Fibroblast of mammary gland (primary cell): ENCODE measurements at regions not wholly inside any gene's neighbourhood (a gene's known extent, or its start where the extent isn't known, plus 50 kb on each side); places are given as distances from the start of the nearest gene placed in this dataset.

Experiments
- DNase-seq: peaks from one replicate; pipeline ENCODE4 v3.0.0-alpha.2; 2010; ENCODE audit warnings: low read depth
- H3K4me3 ChIP-seq: 2 replicates; pipeline ENCODE4 v1.5.1; 2011; ENCODE audit warnings: low read depth, mild to moderate bottlenecking, low read length, moderate library complexity; ENCODE audit not compliant: control insufficient read depth
- TF ChIP-seq, protein P1 (sequence below): conservative IDR thresholded peaks from 2 replicates; pipeline ENCODE4 v1.5.1; 2011; ENCODE audit warnings: low read depth, low read length, inconsistent platforms; ENCODE audit not compliant: control insufficient read depth, insufficient read depth

DNA sequence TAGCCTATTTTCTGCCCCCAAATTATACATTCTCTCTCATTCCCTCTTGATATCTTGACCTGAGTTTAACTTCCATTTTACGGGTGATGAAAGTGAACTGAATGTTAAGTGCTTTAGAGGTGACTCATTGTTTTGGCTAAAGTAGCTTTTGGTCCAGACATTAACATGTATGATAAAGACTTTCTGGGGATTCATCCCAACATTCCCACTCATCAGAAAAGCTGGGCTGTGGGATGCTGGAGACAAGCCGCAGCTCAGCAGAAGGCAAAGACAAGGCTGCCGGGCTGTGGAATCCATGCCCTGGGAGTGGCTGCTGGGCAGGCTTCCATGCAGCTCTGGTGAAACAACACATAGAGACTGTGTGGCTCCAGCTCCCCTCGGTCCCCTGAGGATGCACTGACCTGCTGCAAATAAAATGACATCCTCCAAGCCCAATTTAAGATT lies 89.9 kb upstream of the SYNDIG1 start:
- H3K4me3 ChIP-seq, result no peak overlapping the region
- TF ChIP-seq, protein P1, sequence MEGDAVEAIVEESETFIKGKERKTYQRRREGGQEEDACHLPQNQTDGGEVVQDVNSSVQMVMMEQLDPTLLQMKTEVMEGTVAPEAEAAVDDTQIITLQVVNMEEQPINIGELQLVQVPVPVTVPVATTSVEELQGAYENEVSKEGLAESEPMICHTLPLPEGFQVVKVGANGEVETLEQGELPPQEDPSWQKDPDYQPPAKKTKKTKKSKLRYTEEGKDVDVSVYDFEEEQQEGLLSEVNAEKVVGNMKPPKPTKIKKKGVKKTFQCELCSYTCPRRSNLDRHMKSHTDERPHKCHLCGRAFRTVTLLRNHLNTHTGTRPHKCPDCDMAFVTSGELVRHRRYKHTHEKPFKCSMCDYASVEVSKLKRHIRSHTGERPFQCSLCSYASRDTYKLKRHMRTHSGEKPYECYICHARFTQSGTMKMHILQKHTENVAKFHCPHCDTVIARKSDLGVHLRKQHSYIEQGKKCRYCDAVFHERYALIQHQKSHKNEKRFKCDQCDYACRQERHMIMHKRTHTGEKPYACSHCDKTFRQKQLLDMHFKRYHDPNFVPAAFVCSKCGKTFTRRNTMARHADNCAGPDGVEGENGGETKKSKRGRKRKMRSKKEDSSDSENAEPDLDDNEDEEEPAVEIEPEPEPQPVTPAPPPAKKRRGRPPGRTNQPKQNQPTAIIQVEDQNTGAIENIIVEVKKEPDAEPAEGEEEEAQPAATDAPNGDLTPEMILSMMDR, result no peak
- peak; percentile 56 for DNase-seq

DNA sequence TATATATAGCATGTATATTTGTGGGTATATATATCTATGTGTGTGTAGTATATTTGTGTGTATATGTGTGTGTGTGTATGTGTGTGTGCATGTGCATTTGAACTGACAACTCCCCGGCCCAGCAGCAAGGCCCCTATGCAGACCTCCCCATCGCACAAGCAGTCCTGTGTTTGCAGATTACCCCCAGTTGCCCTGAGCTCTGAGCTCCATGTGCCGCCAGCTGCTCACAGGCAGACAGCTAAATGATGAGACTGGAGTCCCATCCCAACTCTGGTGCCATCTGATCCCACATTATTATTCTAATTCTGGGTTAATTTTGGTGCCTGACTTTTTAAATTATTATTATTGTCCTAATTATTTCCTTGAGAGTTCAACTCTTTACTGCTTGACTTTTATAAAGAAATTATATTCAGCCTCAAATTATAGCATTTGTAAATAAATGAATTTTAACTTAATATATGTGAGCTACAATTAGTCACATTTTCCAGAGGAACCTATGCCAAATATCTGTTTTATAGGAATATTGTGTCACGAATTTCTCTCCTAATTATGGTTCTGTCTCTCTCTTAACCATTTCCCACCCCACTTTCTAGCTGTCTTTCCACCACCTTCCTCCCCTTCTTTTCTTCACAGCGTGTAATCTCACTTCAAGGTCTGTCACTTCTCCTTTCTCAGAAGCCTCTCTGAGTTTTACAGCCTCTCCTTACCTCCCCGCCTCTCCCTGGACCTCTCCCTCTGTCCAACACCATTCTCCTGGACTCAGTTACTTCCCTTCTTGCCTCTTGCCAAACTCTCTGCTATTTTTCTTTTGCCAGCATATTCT lies 90.6 kb upstream of the SYNDIG1 start:
- DNase-seq, result no peak
- TF ChIP-seq, protein P1, result no peak
- H3K4me3 ChIP-seq, result no peak overlapping the region

DNA sequence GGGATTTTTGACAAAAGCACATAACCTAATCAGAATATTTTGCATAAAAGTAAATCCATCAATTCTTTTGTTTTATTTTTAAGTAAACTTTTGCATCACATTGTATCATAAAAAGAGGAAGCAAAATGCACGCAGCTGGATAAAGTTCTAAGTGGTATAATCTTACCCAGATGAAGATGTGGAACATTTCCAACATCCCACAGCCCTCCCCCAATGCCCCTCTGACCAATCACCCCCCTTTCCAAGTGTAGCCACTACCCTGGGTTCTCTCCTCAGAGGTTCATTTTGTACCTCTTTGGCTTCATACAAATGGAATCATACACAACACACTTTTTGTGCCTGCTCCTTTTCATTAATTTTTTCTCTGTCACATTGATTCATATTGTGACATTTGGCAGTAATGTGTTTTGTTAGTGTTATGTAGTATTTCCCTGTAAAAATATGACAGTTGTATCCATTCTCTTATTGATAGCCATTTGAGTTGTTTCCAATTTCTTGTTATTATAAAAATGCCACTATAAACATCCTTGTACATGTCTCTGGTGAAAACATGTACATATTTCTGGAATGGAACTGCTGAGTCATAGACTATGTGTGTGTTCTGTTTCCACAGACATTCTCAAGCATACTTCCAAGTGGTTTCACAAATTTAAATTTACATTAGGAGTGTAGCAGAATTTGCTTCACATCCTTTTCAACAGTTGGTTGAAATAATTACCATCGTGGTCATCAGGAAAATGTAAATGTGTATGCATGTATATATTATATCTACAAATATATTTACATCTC lies 92.9 kb upstream of the SYNDIG1 start:
- peak; percentile 31 for DNase-seq
- H3K4me3 ChIP-seq, result no peak overlapping the region
- TF ChIP-seq, protein P1, result no peak

DNA sequence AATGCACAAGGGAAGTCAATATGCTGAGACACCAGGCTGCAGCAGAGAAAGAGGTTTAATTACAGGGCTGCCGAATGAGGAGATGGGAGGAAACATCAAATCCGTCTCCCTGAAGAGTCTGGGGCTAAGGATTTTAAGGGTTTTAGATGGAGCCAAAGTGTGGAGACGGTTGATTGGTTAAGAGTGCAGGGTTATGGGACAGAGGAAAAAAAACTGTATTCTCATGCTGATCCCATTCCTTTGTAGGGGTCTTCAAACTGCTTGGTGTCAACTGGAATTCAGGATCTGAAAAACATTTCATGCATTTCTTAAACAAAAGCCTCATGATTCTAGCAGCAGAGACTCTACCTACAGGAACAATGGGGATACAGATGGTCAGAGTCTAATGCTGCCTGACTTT lies 96.1 kb upstream of the SYNDIG1 start:
- H3K4me3 ChIP-seq, result no peak overlapping the region
- no peak for DNase-seq
- TF ChIP-seq, protein P1, result no peak

DNA sequence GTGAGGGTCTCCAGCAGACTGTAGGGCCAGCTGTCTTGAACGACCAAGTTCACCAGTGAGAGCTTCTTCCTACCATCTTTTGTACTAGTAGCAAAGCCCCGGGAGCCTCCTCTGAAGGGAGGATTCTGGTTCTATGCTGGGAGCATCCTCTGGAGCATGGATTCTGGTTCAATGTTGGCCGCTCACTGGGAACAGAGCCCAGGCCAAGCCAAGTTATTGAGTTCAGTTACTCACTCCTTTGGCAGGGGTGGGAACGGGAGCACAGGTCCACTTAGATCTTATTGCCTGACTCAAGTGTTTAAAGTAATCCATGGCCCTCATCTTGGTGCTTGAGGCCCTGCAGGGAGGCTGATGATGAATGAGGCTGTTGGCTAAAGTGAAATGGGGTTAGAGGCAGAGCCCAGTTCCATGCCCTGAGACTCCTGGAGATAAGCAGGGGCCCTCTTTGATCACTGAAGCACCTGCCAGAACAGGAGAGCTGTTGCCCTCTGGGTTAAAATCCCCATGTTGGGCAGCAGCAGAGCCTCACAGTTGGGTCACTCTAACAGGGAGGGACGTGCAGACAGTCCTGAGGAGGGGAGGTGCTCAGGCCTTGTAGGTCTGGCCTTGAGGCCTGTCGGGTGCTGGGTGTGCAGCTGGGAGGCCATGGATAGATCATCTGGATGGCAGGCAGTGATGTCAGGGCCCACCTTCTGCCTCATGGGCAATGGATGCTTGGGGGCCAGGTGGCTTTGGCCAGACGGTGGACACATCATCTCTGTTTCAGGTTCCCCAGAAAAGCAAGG lies 98.3 kb upstream of the SYNDIG1 start:
- no peak for DNase-seq
- H3K4me3 ChIP-seq, result no peak overlapping the region
- TF ChIP-seq, protein P1, result no peak

DNA sequence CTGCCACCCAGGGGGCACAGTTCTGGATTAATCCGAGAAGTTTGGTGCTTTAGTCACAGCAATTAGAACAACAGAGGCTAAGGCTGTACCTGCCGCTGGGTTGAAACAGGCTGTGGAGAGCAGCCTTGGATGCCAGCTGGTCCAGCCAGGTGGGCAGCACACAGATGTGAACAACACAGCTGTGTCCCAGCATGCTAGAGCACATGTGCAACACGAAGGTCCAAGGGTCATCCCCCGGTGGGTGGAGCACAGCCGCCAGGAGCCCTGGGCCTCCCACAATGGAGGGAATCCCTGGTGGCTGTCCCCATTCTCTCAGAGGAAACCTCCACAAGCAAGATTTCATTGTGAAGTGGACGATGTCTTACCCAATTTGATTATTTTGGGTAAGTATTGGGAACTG lies 99.2 kb upstream of the SYNDIG1 start:
- no peak overlapping the region for H3K4me3 ChIP-seq
- TF ChIP-seq, protein P1, result no peak
- no peak for DNase-seq
